Lower leg skin (tissue), 3 donors: ENCODE measurements at regions not wholly inside any gene's neighbourhood (a gene's known extent, or its start where the extent isn't known, plus 50 kb on each side); places are given as distances from the start of the nearest gene placed in this dataset.

Experiments used
- POLR2A ChIP-seq, 2 donors: fragments of 450-650 bp; IDR thresholded peaks; one replicate each; pipeline ENCODE4 v1.6.1; 2016 to 2017; ENCODE audit warnings: antibody characterized with exemption in 2 of 2, mild to moderate bottlenecking in 1 of 2, moderate library complexity in 1 of 2
- TF ChIP-seq, protein P1 (sequence below), 3 donors: fragments of 450-650 bp; IDR thresholded peaks; one replicate each; pipeline ENCODE4 v1.5.1; 2016; ENCODE audit warnings: antibody characterized with exemption in 3 of 3, mild to moderate bottlenecking in 3 of 3, moderate library complexity in 2 of 3

DNA sequence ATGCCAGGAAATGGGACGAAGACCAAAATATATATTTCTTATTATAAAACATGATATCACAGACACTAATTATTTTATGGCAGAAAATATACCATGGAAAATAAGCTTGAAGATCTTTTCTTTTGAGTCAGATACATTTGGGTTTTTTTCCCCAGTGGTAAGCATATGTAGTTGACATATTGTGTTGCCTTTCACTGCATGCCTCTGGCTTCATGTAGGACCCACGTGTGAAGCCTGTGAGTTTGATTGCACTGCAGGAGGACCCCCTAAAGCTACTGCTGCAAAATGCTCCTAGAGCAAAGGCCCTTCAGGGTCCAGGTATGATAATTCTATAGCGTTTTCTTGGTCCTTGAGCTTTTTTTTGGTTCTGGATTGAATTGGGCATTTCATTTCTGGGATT lies 190.7 kb upstream of the KIRREL3 start:
- TF ChIP-seq, protein P1, sequence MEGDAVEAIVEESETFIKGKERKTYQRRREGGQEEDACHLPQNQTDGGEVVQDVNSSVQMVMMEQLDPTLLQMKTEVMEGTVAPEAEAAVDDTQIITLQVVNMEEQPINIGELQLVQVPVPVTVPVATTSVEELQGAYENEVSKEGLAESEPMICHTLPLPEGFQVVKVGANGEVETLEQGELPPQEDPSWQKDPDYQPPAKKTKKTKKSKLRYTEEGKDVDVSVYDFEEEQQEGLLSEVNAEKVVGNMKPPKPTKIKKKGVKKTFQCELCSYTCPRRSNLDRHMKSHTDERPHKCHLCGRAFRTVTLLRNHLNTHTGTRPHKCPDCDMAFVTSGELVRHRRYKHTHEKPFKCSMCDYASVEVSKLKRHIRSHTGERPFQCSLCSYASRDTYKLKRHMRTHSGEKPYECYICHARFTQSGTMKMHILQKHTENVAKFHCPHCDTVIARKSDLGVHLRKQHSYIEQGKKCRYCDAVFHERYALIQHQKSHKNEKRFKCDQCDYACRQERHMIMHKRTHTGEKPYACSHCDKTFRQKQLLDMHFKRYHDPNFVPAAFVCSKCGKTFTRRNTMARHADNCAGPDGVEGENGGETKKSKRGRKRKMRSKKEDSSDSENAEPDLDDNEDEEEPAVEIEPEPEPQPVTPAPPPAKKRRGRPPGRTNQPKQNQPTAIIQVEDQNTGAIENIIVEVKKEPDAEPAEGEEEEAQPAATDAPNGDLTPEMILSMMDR (IDR thresholded peaks at IDR 0.05) = no peak
- TF ChIP-seq POLR2A (IDR thresholded peaks at IDR 0.05) = no peak
